GM21381 (cell line): ENCODE measurements at regions not wholly inside any gene's neighbourhood (a gene's known extent, or its start where the extent isn't known, plus 50 kb on each side); places are given as distances from the start of the nearest gene placed in this dataset.
"Not testable (repeated sequence)": the region's sequence is repeated elsewhere in the genome, so short reads cannot be mapped to it uniquely, and the experiment has no call there.

Experiments
- ATAC-seq: cut with Tn5 transposase; IDR thresholded peaks from one replicate; pipeline ENCODE4 v1.9.1; 2021; ENCODE audit warnings: mild to moderate bottlenecking, moderate library complexity; ENCODE audit not compliant: unreplicated experiment

- no peak for ATAC-seq
Observed at GRCh38 chr1:209191262-209191634, 392.3 kb upstream of the CAMK1G start.

- ATAC-seq = no peak
Observed at GRCh38 chr1:209196140-209196539, 387.4 kb upstream of the CAMK1G start.

- no peak for ATAC-seq
Observed at GRCh38 chr1:209198961-209199750, 384.4 kb upstream of the CAMK1G start.

GRCh38 chr1:209199822-209200221, 383.7 kb upstream of the CAMK1G start:
- ATAC-seq = no peak

DNA sequence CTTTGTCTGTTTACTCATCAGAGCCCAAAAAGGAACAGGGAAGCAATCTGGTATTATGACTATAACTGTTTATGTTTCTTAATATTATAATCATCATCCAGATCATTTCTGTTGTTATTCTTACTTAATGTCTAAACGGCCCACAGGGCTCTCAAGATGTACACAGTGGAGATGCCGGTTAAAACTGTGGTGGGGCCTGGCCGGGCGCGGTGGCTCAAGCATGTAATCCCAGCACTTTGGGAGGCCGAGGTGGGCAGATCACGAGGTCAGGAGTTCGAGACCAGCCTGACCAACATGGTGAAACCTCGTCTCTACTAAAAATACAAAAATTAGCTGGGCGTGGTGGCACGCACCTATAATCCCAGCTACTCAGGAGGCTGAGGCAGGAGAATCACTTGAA, 381.2 kb upstream of the CAMK1G start:
- not testable (repeated sequence) for ATAC-seq

DNA sequence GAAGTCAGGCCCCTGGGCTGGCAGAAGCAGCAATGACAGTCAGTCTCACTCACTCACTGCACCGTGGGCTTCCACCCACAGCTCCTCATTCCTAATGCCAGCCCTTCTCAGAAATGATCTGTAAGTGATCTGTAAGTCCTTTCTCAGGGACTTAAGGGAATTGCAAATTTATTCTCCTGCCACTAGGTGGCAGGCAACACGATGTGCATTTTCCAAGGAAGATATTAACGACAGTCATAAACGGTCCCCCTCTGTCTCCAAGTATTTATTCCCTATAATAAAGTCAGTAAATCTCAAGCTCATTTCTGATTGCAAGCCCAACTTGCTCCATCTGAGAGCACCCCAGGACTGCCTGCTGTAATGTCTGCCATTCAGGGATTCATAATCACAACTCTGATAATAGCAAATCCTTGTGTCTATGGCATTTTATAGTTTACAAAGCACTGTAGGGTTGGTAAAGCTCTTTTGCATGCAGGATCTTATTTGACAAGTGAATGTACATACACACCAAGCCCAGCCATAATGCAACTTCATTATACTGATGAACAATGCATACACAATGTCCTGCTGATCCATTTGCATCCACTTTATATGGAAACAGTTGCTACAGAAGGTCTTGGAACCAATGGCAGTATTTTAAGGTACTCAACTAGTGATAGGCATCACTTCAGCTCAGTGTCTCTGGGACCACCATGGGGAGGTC, 380.5 kb upstream of the CAMK1G start:
- ATAC-seq = no peak

- no peak for ATAC-seq
Observed at GRCh38 chr1:209203533-209203895, 380.0 kb upstream of the CAMK1G start.

DNA sequence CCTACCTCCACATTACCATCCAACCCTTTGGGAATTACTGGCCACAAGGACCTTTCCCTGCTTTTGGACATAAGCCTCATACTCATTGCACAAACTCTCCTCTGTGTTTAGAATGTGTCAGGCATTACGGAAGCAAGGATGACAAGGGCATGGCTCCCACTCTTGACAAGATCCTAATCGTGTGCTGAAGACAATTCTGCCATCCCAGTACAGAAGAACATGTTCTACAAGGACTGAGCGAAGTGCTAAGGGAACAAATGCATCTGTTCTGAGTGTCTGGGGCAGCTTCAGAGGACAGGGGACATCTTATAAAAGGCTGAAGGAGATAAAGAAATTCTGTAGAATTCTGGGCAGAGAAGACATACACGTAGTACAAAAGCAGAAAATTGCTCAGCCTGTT, 378.5 kb upstream of the CAMK1G start:
- ATAC-seq = no peak

- ATAC-seq = peak; percentile 16
Observed at GRCh38 chr1:209207126-209207700, 376.3 kb upstream of the CAMK1G start.

DNA sequence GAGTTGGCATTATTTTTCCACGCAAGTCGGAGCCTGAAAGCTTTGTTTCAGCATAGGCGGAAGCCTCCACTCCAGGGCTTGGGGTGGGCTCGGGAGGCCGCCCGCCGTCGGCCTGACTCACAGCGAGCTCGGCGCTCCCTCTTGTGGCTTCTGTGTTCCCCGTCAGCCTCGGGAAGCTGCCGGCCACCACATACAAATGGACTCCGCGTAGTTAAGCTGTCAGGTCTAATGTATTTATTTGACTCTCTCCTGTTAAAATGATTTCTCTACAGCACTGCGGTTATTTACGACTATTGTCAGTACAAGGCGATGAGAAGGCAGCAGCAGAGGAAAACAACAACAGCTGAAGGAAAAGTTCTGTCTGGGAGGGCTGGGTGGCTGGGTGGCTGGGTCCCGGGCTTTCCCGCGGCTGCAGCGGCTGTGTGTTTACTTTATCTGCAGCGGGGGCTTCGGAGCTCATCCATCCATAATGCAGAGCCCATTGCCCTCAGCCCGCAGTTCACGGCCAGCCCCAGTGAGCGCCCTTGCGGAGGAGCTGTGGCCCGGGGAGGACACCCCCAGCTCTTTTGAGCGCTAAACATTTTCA, 375.7 kb upstream of the CAMK1G start:
- ATAC-seq = peak; percentile 80

- no peak for ATAC-seq
Observed at GRCh38 chr1:209208648-209209047, 374.9 kb upstream of the CAMK1G start.

GRCh38 chr1:209213989-209214388, 369.5 kb upstream of the CAMK1G start:
- ATAC-seq = no peak

DNA sequence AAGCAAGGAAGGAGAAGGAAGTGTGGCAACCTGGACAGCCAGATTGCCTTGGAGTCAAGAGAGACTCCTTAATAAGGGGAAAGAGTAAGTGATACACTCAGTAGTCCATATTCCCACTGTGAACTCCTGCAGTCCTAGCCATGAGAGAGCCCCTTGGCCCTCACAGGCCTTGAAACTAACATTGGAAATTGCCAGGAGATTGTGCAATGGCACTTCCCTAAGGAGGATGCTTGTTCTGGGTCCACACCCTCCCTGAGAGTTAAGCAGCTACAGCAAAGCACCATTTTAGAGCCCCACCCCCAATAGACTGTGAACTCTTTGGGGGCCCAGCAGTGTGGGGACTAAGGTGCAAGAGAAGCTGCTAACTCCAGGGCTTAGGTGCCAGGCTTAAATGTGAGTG, 367.7 kb upstream of the CAMK1G start:
- no peak for ATAC-seq

DNA sequence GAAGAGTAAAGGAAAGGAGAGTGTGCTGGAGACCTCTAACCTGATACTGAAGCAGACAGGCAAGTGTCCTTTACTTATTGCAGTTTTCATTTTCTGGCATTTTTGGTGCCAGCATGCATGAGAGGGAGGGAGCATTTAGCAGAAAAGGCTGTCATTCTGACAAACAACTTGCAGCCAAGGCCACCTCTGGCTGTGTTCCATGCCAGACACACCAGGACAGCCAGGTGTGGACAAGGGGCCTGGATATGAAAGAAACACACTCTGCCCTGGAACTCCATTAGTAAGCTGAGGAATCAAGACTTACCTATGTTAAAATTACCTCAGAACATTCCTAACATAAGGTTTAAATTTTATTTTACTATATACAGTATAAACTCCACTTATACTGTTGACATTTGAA, 365.4 kb upstream of the CAMK1G start:
- no peak for ATAC-seq

GRCh38 chr1:209218981-209219380, 364.5 kb upstream of the CAMK1G start:
- ATAC-seq = no peak

- no peak for ATAC-seq
Observed at GRCh38 chr1:209219791-209220524, 363.6 kb upstream of the CAMK1G start.

DNA sequence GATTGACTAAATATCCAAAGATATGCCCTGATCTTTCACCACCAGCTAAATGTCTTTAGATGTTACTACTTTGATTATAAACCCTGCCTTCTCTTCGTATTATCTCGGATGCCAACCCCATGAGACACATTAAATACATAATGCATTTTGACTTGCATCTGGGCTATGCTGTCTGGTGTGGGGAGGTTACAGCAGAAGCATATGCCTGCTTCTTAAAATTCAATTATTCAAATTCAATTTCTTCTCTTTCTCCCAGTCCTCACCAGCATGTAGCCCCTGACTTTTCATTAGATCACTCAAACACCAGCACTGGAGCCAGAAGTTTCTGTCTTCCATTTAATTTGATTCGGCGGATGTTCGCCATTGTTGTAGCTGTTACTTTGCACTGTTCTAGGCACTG, 360.7 kb upstream of the CAMK1G start:
- no peak for ATAC-seq

GRCh38 chr1:209223791-209224190, 359.7 kb upstream of the CAMK1G start:
- no peak for ATAC-seq

- ATAC-seq = no peak
Observed at GRCh38 chr1:209224886-209225285, 358.6 kb upstream of the CAMK1G start.

DNA sequence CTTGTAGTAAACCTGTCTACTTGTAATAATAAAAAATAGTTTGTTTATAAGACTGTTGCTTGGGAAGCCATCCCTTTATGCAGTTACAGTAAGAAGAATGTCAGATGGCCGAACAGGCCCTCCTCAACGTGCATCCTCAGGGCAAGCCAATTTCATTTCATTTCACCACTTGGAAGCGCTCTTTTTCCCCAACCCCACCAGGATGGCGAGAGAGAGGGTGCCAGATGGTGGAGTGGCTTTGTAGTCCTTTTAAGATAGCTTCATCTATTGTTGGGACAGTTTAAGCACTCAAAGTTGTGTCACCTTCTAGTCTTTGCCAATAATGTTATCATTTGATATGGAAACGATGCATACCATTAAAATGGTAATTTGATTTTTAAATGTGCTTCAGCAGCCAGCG, 356.3 kb upstream of the CAMK1G start:
- no peak for ATAC-seq

- no peak for ATAC-seq
Observed at GRCh38 chr1:209227941-209228340, 355.6 kb upstream of the CAMK1G start.
